HG03432 (cell line): ENCODE measurements at regions not wholly inside any gene's neighbourhood (a gene's known extent, or its start where the extent isn't known, plus 50 kb on each side); places are given as distances from the start of the nearest gene placed in this dataset.
"Not testable (repeated sequence)": the region's sequence is repeated elsewhere in the genome, so short reads cannot be mapped to it uniquely, and the experiment has no call there.

ENCODE experiments used
- ATAC-seq: cut with Tn5 transposase; IDR thresholded peaks from one replicate; pipeline ENCODE4 v1.9.1; 2021; ENCODE audit warnings: mild to moderate bottlenecking, moderate library complexity; ENCODE audit not compliant: unreplicated experiment

DNA sequence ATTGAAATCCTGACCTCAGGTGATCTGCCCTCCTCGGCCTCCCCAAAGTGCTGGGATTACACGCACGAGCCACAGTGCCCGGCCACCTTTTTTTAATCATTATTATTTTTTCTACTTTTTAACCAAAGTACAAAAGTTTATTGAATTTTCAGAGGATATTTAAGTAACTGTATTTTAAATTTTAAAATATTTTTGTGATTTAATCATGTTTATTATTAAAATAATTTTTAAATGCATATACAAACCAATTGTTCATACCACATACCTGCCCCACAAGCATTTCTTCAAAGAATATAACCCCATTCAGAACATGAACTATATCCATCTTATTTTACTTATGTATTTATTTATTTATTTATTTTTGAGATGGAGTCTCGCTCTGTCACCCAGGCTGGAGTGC is 163.6 kb upstream of the MAP2 start:
- no peak for ATAC-seq

- not testable (repeated sequence) for ATAC-seq
These were observed 162.3 kb upstream of the MAP2 start for GRCh38 chr2:209261366-209262053.

GRCh38 chr2:209269024-209269423 is 154.8 kb upstream of the MAP2 start:
- no peak for ATAC-seq

- ATAC-seq = no peak
These were observed 147.8 kb upstream of the MAP2 start for GRCh38 chr2:209276000-209276399.

DNA sequence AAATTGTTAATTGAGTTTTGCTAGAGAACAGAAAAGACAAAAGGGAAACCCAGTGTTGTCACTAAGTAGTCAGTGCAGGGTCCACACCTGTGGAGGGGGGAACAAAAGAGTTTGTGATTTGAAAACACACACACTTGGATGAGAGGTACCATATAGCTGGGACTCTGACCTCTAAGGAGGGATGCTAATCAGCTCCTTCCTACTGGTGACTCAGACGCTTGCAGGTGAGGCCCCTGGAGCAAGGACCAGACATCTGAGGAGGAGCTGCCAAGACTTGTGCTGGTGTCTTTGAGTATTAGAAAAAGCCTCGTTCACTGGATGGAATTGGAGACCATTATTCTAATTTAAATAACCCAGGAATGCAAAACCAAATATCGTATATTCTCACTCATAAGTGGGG is 146.4 kb upstream of the MAP2 start:
- no peak for ATAC-seq

- no peak for ATAC-seq
These were observed 125.2 kb upstream of the MAP2 start for GRCh38 chr2:209298601-209299000.

DNA sequence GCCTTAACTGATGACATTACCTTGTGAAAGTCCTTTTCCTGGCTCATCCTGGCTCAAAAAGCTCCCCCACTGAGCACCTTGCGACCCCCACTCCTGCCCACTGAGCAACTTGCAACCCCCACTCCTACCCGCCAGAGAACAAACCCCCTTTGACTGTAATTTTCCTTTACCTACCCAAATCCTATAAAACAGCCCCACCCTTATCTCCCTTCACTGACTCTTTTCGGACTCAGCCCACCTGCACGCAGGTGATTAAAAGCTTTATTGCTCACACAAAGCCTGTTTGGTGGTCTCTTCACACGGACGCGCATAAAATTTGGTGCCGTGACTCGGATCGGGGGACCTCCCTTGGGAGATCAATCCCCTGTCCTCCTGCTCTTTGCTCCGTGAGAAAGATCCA is 124.4 kb upstream of the MAP2 start:
- ATAC-seq = not testable (repeated sequence)

- ATAC-seq = not testable (repeated sequence)
These were observed 123.1 kb upstream of the MAP2 start for GRCh38 chr2:209300766-209301165.

- no peak for ATAC-seq
These were observed 118.8 kb upstream of the MAP2 start for GRCh38 chr2:209305026-209305425.

- no peak for ATAC-seq
These were observed 118.1 kb upstream of the MAP2 start for GRCh38 chr2:209305746-209306196.

DNA sequence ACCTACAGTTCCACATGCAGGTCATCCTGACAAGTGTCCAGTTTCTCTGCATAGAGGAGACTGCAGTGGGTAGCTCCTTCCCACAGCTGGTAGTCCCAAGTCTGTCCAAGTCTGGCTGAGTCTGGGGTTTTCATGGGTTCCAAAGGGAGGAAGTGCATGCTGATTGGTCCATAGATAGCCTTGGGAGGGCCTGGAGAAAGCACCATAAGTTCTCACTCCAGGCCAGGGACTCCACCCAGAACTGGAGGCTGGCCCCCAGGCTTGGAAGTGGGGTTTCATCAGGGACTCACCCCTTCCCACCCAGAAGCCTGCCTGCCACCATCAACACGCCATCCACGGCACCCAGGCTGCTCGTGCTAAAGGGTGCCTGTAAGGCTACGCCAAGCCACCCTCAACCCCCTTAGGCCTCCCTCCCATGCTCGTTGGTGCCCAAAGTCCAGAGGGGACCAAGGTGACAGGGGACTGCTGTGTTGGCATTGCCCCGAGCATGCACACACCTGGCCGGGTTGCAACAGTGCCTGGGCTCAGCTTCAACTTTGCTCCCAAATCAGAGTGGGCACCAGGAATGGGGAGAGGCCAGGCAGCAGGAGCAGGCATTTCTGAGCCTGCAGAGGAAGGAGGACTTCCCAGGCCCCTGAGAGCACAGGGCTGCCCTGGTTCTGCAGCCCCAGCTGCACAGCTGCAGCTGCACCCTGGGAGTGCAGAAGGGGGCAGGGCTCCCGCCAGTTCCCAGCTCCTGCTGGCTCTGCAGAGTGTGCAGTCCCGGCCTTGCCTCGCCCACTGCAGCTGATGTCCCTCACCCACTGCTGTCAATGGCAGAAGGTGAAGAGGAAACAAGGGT is 116.5 kb upstream of the MAP2 start:
- no peak for ATAC-seq

DNA sequence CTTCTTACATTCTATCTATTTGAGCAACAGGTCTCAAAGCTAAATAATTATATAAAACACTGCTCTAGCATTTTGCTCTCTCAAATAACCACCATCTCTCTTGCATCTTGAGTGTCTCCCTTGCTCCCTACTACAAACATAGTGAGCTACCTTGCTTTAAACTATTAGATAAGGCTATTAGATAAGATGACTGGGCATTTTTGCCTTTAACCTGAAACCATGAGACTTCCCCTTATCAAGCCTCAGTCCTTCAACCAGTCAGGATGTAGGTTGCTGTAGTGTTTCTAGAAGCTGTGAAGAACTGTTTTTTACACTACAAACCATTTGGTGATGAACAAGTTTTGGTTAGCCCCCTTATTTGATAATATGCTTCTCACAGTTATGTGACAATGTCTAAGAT is 115.4 kb upstream of the MAP2 start:
- ATAC-seq = no peak

DNA sequence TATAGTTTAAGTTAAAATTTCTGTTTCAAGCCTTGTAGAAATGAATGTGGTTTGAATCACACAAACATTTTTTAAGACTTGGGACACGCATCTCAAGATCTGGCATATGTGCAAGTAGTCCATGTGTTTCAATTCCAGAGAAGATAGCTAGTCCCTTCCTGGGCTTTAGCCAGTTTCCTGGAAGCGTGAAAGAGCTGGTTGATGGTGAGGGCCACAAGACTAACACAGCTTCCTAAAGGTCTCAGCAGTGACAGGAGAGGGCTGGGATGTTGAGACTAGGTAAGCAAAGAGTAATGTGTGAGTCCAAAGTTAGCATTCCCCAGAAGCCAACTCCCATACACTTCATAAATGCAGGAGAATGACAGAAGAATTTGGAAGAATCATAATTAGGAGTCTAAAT is 111.9 kb upstream of the MAP2 start:
- ATAC-seq = no peak

GRCh38 chr2:209312450-209312849 is 111.4 kb upstream of the MAP2 start:
- not testable (repeated sequence) for ATAC-seq

DNA sequence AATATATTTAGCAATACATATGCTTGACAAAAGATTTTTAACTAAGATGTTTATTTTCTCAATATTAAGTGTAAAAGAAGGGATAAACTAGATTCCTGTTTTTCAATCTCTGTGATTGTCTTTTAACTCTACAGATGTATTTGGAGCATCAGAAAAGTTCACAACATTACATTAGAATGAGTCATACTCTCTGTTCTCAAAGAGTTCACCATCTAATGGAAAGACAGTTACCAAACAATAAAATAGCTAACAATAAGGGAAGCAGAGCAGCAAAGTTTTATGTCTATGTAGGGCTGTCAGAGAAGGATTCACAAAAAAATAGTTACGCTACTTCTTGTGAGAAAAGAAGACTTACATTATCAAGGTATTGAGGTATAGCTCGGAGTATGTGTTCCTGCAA is 109.2 kb upstream of the MAP2 start:
- no peak for ATAC-seq

GRCh38 chr2:209316141-209316540 is 107.7 kb upstream of the MAP2 start:
- ATAC-seq = no peak

DNA sequence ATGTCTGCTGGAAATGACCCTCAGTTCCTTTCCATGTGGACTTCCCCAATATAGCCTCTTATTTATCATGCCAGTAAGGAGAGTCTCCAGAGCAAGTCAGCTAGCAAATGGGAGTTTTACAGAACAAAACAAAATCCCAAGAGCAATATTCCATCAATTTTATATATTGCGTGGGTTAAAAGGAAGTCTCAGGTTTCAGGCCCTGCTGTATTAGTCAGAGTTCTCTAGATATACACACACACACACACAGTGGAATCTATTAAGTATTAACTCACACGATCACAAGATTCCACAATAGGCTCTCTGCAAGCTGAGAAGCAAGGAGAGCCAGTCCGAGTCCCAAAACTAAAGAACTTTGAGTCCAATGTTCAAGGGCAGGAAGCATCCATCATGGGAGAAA is 102.8 kb upstream of the MAP2 start:
- no peak for ATAC-seq

GRCh38 chr2:209321581-209321980 is 102.3 kb upstream of the MAP2 start:
- no peak for ATAC-seq

- no peak for ATAC-seq
These were observed 101.8 kb upstream of the MAP2 start for GRCh38 chr2:209322041-209322440.

GRCh38 chr2:209322905-209323512 is 100.8 kb upstream of the MAP2 start:
- ATAC-seq = no peak

GRCh38 chr2:209323738-209324137 is 100.1 kb upstream of the MAP2 start:
- ATAC-seq = no peak

GRCh38 chr2:209324281-209324680 is 99.6 kb upstream of the MAP2 start:
- no peak for ATAC-seq
